ENCODE measurements at regions not wholly inside any gene's neighbourhood (a gene's known extent, or its start where the extent isn't known, plus 50 kb on each side); places are given as distances from the start of the nearest gene placed in this dataset.

- TF ChIP-seq FOXA1 (IDR thresholded peaks at IDR 0.05) (no peak), ELF4 (IDR thresholded peaks at IDR 0.05) (no peak), ARNT (IDR thresholded peaks at IDR 0.05) (no peak), SUZ12 (IDR thresholded peaks at IDR 0.05) (no peak), BHLHE40 (IDR thresholded peaks at IDR 0.05; ENCODE audit: borderline replicate concordance) (no peak), SP1 (IDR thresholded peaks at IDR 0.05) (no peak), FOXM1 (IDR thresholded peaks at IDR 0.05; ENCODE audit: borderline replicate concordance) (no peak), FOXK2 (IDR thresholded peaks at IDR 0.05) (no peak), TARDBP (IDR thresholded peaks at IDR 0.05) (no peak), NFRKB (IDR thresholded peaks at IDR 0.05) (no peak), L3MBTL2 (conservative IDR thresholded peaks at IDR 0.05) (no peak), LEF1 (IDR thresholded peaks at IDR 0.05; ENCODE audit: borderline replicate concordance) (no peak)
These were observed 377.6 kb upstream of the MDGA2 start for GRCh38 chr14:48052973-48053372.

Data from HEK293T (cell line).